HEK293 (cell line): ENCODE measurements at regions not wholly inside any gene's neighbourhood (a gene's known extent, or its start where the extent isn't known, plus 50 kb on each side); places are given as distances from the start of the nearest gene placed in this dataset.

ENCODE experiments used
- CTCF ChIA-PET: fragments of 350-600 bp; formaldehyde crosslinking; extraction: SDS; loops from one replicate; lab custom pipeline; 2021; ENCODE audit warnings: antibody characterized with exemption; lab: Yijun Ruan, JAX
- POLR2A ChIA-PET: fragments of 300-600 bp; formaldehyde crosslinking; extraction: SDS; loops from one replicate; lab custom pipeline; 2020; ENCODE audit warnings: antibody characterized with exemption, inconsistent platforms; lab: Yijun Ruan, JAX
- H3K27ac ChIP-seq: fragments of 200-500 bp; sonication (Bioruptor generic); 2 replicates; pipeline ENCODE4 v1.5.1; 2014; ENCODE audit warnings: low read depth, low read length, control low read depth, inconsistent platforms; ENCODE audit errors: extremely low read depth
- H3K36me3 ChIP-seq, 2 experiments: fragments of 200-500 bp in 1 of 2; sonication (Bioruptor generic) in 1 of 2; 1 replicate in 1 of 2; 2 replicates in 1 of 2; pipeline ENCODE4 v1.5.1; 2014 to 2017; ENCODE audit warnings: inconsistent platforms in 2 of 2, low read length in 2 of 2; ENCODE audit not compliant: control insufficient read depth in 2 of 2, insufficient read depth in 1 of 2
- H3K4me1 ChIP-seq: fragments of 200-500 bp; sonication (Bioruptor generic); 2 replicates; pipeline ENCODE4 v1.5.1; 2014; ENCODE audit warnings: mild to moderate bottlenecking, low read length, inconsistent platforms; ENCODE audit not compliant: control insufficient read depth, insufficient read depth
- H3K4me3 ChIP-seq: 2 replicates; pipeline ENCODE4 v1.5.1; 2011; ENCODE audit warnings: low read depth, mild to moderate bottlenecking, control low read depth, low read length, moderate library complexity
- H3K9me3 ChIP-seq: fragments of 200-500 bp; sonication (Bioruptor generic); 2 replicates; pipeline ENCODE4 v1.5.1; 2014; ENCODE audit warnings: low read depth, low read length, inconsistent platforms; ENCODE audit not compliant: control insufficient read depth, insufficient read depth
- GLI2 ChIP-seq: fragments of 450-650 bp; formaldehyde crosslinking; IDR thresholded peaks from 2 replicates; pipeline ENCODE4; 2017; ENCODE audit warnings: missing biosample characterization, missing genetic modification characterization, low read depth, borderline replicate concordance
- IKZF3 ChIP-seq: fragments of 450-650 bp; IDR thresholded peaks from 2 replicates; pipeline ENCODE4 v1.5.0; 2018; ENCODE audit warnings: missing biosample characterization, mild to moderate bottlenecking, missing genetic modification characterization, moderate library complexity
- PRDM1 ChIP-seq: fragments of 450-650 bp; formaldehyde crosslinking; IDR thresholded peaks from 2 replicates; pipeline ENCODE4; 2016; ENCODE audit warnings: missing biosample characterization, missing genetic modification characterization
- SALL2 ChIP-seq: fragments of 450-650 bp; formaldehyde crosslinking; IDR thresholded peaks from 2 replicates; pipeline ENCODE4 v1.5.0; 2017; ENCODE audit warnings: missing biosample characterization, mild to moderate bottlenecking, missing genetic modification characterization, borderline replicate concordance
- SCRT1 ChIP-seq: fragments of 450-650 bp; formaldehyde crosslinking; IDR thresholded peaks from 2 replicates; pipeline ENCODE4 v1.5.1; 2016; ENCODE audit warnings: missing biosample characterization, missing genetic modification characterization, borderline replicate concordance
- ZBTB48 ChIP-seq: fragments of 450-650 bp; formaldehyde crosslinking; IDR thresholded peaks from 2 replicates; pipeline ENCODE4 v1.5.1; 2016; ENCODE audit warnings: missing biosample characterization, missing genetic modification characterization
- ZIC2 ChIP-seq: fragments of 450-650 bp; formaldehyde crosslinking; IDR thresholded peaks from 2 replicates; pipeline ENCODE4 v1.5.1; 2016; ENCODE audit warnings: missing biosample characterization, missing genetic modification characterization
- ZNF184 ChIP-seq: fragments of 450-650 bp; IDR thresholded peaks from 2 replicates; pipeline ENCODE4 v1.5.1; 2018; ENCODE audit warnings: missing biosample characterization, mild to moderate bottlenecking, missing genetic modification characterization
- ZNF19 ChIP-seq: fragments of 450-650 bp; formaldehyde crosslinking; IDR thresholded peaks from 2 replicates; pipeline ENCODE4; 2016; ENCODE audit warnings: missing biosample characterization, missing genetic modification characterization, low read depth
- ZNF239 ChIP-seq: fragments of 450-650 bp; formaldehyde crosslinking; IDR thresholded peaks from 2 replicates; pipeline ENCODE4 v1.5.1; 2016; ENCODE audit warnings: missing biosample characterization, missing genetic modification characterization
- ZNF473 ChIP-seq: fragments of 450-650 bp; formaldehyde crosslinking; IDR thresholded peaks from 2 replicates; pipeline ENCODE4 v1.5.1; 2017; ENCODE audit warnings: missing biosample characterization, missing genetic modification characterization
- ZNF621 ChIP-seq: fragments of 450-650 bp; formaldehyde crosslinking; IDR thresholded peaks from 2 replicates; pipeline ENCODE4 v1.5.1; 2017; ENCODE audit warnings: missing biosample characterization, missing genetic modification characterization
- ZNF624 ChIP-seq: fragments of 450-650 bp; formaldehyde crosslinking; IDR thresholded peaks from 2 replicates; pipeline ENCODE4 v1.5.1; 2017; ENCODE audit warnings: missing biosample characterization, missing genetic modification characterization
- ZNF626 ChIP-seq: fragments of 450-650 bp; sonication (Bioruptor Pico); formaldehyde crosslinking; IDR thresholded peaks from 2 replicates; pipeline ENCODE4 v1.5.1; 2018; ENCODE audit warnings: missing biosample characterization, missing genetic modification characterization, inconsistent platforms
- ZNF76 ChIP-seq: fragments of 450-650 bp; formaldehyde crosslinking; IDR thresholded peaks from 2 replicates; pipeline ENCODE4; 2016; ENCODE audit warnings: low read depth, missing biosample characterization, missing genetic modification characterization, borderline replicate concordance
- ZNF785 ChIP-seq: fragments of 450-650 bp; formaldehyde crosslinking; IDR thresholded peaks from 2 replicates; pipeline ENCODE4 v1.5.1; 2016; ENCODE audit warnings: missing biosample characterization, missing genetic modification characterization
- ZXDB ChIP-seq: fragments of 450-650 bp; formaldehyde crosslinking; IDR thresholded peaks from 2 replicates; pipeline ENCODE4 v1.5.1; 2016; ENCODE audit warnings: missing biosample characterization, missing genetic modification characterization
- TF ChIP-seq, protein P1 (sequence below): fragments of 450-650 bp; formaldehyde crosslinking; conservative IDR thresholded peaks from 2 replicates; pipeline ENCODE4 v1.5.1; 2016; ENCODE audit warnings: low read depth, missing biosample characterization, missing genetic modification characterization
- TF ChIP-seq, protein P2 (sequence below): fragments of 450-650 bp; formaldehyde crosslinking; IDR thresholded peaks from 2 replicates; pipeline ENCODE4 v1.5.0; 2017; ENCODE audit warnings: missing biosample characterization, missing genetic modification characterization, borderline replicate concordance
- TF ChIP-seq, protein P3 (sequence below): fragments of 450-650 bp; IDR thresholded peaks from 2 replicates; pipeline ENCODE4 v1.5.1; 2018; ENCODE audit warnings: missing biosample characterization, missing genetic modification characterization

DNA sequence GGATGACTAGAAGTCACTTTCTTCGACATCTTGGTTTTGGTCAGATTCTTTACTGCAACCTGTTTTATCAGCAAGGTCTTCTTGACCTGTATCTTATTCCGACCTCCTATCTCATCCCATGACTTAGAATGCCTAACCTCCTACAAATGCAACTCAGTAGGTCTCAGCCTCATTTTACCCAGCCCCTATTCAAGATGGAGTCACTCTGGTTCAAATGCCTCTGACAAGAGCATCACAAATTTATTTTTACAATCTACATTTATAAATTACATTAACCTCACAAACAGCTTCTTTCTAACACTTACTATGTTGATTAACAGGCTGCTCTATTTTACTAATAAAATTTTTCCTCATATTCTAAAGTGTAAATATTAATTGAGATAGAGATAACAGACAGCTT, 867.0 kb upstream of the CNTN5 start:
- CTCF ChIA-PET = no interaction called here
- H3K4me3 ChIP-seq = no peak overlapping the region
- POLR2A ChIA-PET = no interaction called here
- no peak overlapping the region for H3K27ac ChIP-seq
- no peaks in the 10 kb centered on the region for H3K36me3 ChIP-seq
- no peaks in the 10 kb centered on the region for H3K4me1 ChIP-seq
- TF ChIP-seq ZNF239 (tag by site-specific recombination) = no peak
- TF ChIP-seq, all 188 proteins: peak for 0
- no peaks in the 10 kb centered on the region for H3K9me3 ChIP-seq

- no peaks in the 10 kb centered on the region for H3K9me3 ChIP-seq
- H3K4me3 ChIP-seq = no peak overlapping the region
- no peaks in the 10 kb centered on the region for H3K4me1 ChIP-seq
- ChIA-PET CTCF (no interaction called here), POLR2A (no interaction called here)
- H3K27ac ChIP-seq = no peak overlapping the region
- TF ChIP-seq ZNF184 (tag by site-specific recombination) (no peak), ZNF473 (tag by site-specific recombination) (no peak), PRDM1 (tag by site-specific recombination) (no peak), SCRT1 (tag by site-specific recombination) (no peak), ZBTB48 (tag by site-specific recombination) (no peak), IKZF3 (tag by site-specific recombination) (no peak), ZNF785 (no peak), ZNF76 (tag by site-specific recombination) (no peak), SALL2 (tag by site-specific recombination) (no peak), GLI2 (tag by site-specific recombination) (no peak), ZNF621 (no peak), ZXDB (tag by site-specific recombination) (no peak), ZNF624 (tag by site-specific recombination) (no peak), ZNF626 (tag by site-specific recombination) (no peak), ZIC2 (tag by site-specific recombination) (no peak), ZNF19 (tag by site-specific recombination) (no peak)
- TF ChIP-seq, protein P1, sequence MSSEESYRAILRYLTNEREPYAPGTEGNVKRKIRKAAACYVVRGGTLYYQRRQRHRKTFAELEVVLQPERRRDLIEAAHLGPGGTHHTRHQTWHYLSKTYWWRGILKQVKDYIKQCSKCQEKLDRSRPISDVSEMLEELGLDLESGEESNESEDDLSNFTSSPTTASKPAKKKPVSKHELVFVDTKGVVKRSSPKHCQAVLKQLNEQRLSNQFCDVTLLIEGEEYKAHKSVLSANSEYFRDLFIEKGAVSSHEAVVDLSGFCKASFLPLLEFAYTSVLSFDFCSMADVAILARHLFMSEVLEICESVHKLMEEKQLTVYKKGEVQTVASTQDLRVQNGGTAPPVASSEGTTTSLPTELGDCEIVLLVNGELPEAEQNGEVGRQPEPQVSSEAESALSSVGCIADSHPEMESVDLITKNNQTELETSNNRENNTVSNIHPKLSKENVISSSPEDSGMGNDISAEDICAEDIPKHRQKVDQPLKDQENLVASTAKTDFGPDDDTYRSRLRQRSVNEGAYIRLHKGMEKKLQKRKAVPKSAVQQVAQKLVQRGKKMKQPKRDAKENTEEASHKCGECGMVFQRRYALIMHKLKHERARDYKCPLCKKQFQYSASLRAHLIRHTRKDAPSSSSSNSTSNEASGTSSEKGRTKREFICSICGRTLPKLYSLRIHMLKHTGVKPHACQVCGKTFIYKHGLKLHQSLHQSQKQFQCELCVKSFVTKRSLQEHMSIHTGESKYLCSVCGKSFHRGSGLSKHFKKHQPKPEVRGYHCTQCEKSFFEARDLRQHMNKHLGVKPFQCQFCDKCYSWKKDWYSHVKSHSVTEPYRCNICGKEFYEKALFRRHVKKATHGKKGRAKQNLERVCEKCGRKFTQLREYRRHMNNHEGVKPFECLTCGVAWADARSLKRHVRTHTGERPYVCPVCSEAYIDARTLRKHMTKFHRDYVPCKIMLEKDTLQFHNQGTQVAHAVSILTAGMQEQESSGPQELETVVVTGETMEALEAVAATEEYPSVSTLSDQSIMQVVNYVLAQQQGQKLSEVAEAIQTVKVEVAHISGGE = no peak
- TF ChIP-seq, protein P2, sequence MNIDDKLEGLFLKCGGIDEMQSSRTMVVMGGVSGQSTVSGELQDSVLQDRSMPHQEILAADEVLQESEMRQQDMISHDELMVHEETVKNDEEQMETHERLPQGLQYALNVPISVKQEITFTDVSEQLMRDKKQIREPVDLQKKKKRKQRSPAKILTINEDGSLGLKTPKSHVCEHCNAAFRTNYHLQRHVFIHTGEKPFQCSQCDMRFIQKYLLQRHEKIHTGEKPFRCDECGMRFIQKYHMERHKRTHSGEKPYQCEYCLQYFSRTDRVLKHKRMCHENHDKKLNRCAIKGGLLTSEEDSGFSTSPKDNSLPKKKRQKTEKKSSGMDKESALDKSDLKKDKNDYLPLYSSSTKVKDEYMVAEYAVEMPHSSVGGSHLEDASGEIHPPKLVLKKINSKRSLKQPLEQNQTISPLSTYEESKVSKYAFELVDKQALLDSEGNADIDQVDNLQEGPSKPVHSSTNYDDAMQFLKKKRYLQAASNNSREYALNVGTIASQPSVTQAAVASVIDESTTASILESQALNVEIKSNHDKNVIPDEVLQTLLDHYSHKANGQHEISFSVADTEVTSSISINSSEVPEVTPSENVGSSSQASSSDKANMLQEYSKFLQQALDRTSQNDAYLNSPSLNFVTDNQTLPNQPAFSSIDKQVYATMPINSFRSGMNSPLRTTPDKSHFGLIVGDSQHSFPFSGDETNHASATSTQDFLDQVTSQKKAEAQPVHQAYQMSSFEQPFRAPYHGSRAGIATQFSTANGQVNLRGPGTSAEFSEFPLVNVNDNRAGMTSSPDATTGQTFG (tag by site-specific recombination) = no peak
- TF ChIP-seq, protein P3, sequence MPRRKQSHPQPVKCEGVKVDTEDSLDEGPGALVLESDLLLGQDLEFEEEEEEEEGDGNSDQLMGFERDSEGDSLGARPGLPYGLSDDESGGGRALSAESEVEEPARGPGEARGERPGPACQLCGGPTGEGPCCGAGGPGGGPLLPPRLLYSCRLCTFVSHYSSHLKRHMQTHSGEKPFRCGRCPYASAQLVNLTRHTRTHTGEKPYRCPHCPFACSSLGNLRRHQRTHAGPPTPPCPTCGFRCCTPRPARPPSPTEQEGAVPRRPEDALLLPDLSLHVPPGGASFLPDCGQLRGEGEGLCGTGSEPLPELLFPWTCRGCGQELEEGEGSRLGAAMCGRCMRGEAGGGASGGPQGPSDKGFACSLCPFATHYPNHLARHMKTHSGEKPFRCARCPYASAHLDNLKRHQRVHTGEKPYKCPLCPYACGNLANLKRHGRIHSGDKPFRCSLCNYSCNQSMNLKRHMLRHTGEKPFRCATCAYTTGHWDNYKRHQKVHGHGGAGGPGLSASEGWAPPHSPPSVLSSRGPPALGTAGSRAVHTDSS (tag by site-specific recombination) = no peak
- H3K36me3 ChIP-seq = no peaks in the 10 kb centered on the region
These were observed 865.1 kb upstream of the CNTN5 start for GRCh38 chr11:98155696-98156095.
